NCI-H2227 (cell line): ENCODE measurements at regions not wholly inside any gene's neighbourhood (a gene's known extent, or its start where the extent isn't known, plus 50 kb on each side); places are given as distances from the start of the nearest gene placed in this dataset.
"Not testable (repeated sequence)": the region's sequence is repeated elsewhere in the genome, so short reads cannot be mapped to it uniquely, and the experiment has no call there.

Experiments used
- DNase-seq: peaks from one replicate; lab custom pipeline; 2025; ENCODE audit not compliant: unreplicated experiment; lab: John Stamatoyannopoulos, UW

DNA sequence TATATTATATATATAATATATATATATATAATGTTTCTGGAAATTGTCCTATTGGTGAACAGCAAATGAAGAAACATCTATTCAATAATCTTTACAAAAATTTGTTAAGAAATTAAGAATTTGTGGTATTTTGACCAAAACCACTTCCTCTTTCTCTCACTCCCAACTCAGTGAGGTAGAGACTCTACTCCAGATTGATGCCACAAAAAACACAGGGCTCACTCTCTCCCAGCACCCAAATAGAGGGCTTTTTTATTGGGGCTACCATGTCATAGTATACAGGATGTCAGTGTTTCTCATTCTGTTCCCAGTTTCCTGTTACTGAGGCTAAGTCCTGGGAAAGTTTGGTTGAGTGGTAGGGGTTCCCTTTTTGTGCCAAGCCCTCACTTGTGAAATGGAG lies 1155.4 kb downstream of the BCL11A start:
- DNase-seq: no peak

DNA sequence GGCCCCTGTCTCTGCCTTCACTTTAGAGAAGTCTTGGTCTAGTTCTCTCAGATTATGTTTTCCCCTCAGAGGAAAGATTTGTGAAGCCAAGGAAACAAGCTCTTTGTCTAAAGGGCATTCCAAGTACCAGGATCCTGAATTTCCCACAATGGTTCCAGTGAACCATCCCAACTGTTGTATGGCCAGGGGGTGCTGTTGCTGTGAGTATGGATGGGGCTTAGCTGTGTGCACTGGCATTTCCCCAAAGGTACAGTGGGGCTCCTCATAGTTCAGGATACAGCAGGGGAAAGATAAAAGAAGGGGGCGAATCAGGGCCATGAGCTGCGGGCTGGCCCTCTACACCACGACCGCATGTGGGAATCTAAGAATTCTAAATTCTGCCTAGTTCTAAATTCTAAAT lies 1154.0 kb upstream of the FANCL start:
- DNase-seq: no peak

DNA sequence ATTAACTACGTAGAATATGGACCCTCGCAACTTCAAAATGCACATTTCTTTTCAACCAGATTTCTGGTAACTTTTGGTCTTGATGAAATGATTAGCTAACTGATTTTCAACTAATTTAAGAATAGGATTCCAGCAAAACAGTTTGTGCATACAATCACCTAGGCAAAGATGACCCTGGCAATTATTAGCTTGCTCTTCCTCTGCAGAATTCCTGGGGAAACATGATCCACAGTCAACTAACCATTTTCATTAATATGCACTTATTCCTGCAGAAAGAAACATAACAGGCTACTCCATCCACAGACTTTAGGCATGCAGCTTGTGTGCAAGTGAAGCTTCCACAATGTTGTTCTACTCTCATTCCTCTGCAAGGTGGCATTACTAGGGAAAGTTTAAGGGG lies 1150.8 kb upstream of the FANCL start:
- no peak for DNase-seq

- no peak for DNase-seq
Observed at GRCh38 chr2:59390581-59390980, 1149.5 kb upstream of the FANCL start.

- peak; percentile 36 for DNase-seq
Observed at GRCh38 chr2:59389240-59389639, 1148.1 kb upstream of the FANCL start.

- no peak for DNase-seq
Observed at GRCh38 chr2:59385971-59386370, 1144.8 kb upstream of the FANCL start.

- no peak for DNase-seq
Observed at GRCh38 chr2:59383473-59383872, 1142.3 kb upstream of the FANCL start.

DNA sequence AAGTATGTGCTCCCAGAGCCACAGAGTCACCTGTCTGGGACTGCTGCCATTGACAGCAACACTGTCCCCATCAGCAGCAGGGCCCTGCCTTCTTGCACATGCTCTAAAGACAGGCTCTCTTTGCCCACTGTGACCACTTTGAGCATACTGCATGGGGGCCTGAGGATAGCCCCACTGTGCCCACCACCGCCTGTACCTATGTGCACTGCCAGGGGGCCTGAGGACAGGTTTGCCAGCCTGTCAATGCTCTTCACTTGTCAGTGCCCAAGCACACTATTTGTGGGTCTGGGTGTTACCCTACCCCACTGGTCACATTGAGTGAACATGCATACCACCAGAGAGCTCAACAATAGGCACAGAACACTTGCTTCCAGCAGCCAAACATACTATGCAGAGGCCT lies 1137.0 kb upstream of the FANCL start:
- no peak for DNase-seq

DNA sequence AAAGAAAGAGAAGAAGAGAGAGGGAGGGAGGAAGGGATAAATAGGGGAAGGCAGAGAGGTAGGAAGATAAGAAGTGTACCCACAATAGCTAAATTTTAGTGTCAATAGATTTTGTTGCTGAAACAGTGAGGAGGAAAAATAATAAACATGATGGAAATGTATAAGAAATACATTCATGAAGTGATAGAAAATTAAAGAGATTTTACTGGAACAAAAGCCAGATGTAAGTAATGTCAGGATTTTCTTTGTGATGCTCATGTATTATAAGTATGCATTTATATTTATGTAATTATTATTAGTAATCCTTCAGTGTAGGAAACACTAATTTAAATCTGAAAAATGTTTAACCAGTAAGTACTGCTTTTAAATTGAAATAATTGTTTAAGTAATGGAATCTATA lies 1125.2 kb upstream of the FANCL start:
- no peak for DNase-seq

GRCh38 chr2:59354498-59354897 lies 1113.4 kb upstream of the FANCL start:
- DNase-seq: no peak

- no peak for DNase-seq
Observed at GRCh38 chr2:59353306-59353921, 1112.3 kb upstream of the FANCL start.

GRCh38 chr2:59342166-59342565 lies 1101.0 kb upstream of the FANCL start:
- no peak for DNase-seq

DNA sequence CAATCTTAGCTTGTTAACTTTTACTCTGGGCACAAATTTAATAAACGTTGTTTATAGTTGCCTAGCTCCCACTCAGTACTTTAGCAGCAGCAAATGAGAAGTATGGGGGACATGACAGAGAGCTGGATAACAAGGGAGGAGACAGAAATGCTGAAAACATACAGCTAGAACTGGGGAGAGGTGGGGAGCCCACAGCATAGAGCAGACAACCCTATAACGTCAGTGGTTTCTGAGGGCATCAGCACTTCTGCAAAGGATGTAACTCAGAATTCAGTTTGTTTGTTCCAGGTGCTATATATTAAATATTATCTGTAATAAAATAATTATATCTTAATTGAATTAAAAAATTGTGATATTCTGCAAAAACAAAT lies 1098.7 kb upstream of the FANCL start:
- DNase-seq: no peak

GRCh38 chr2:59339121-59339836 lies 1098.2 kb upstream of the FANCL start:
- DNase-seq: peak; percentile 64

DNA sequence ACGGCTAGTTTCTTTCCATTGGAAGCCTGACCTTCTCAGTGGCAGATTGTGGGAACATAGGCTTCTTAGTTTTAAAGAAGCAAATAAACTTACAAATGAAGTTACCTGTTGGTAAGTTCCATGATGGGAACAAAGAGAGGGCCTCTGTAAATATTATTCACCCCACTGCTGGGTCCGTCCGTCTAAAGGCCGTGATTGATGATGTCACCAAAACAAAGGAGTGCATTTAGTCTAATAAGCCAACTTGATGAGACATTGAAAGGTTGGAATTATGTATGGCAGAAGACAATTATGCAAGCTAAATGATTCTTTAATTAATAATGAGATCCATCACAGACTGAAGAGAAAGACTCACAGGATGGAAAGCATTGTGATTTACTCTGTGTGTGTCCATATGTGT lies 1091.9 kb upstream of the FANCL start:
- DNase-seq: no peak

- DNase-seq: not testable (repeated sequence)
Observed at GRCh38 chr2:59326581-59327365, 1085.6 kb upstream of the FANCL start.

- no peak for DNase-seq
Observed at GRCh38 chr2:59322870-59323269, 1081.7 kb upstream of the FANCL start.

DNA sequence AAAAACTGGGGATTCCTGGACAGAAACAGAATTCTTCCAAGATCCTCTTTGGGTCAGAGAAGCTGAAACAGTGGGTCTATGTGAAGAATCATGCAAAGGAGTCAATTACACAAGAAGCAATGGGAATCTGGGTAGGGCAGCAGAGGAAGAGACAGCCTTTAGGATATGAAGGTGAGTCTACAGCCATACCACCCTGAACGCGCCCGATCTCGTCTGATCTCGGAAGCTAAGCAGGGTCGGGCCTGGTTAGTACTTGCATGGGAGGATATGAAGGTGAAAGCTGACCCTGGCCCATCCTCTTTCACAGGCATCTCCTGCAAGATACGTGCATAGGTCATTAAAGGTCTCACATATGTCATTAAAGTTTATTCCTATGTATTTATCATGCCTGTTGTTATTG lies 1080.9 kb upstream of the FANCL start:
- DNase-seq: no peak

GRCh38 chr2:59314031-59314766 lies 1073.1 kb upstream of the FANCL start:
- no peak for DNase-seq

GRCh38 chr2:59312967-59313940 lies 1072.1 kb upstream of the FANCL start:
- DNase-seq: no peak
